ENCODE measurements at regions not wholly inside any gene's neighbourhood (a gene's known extent, or its start where the extent isn't known, plus 50 kb on each side); places are given as distances from the start of the nearest gene placed in this dataset.

- TF ChIP-seq CTCF (IDR thresholded peaks at IDR 0.05; ENCODE audit: insufficient read depth, low read length, poor library complexity, severe bottlenecking): no peak
- TF ChIP-seq EZH2phosphoT487 (conservative IDR thresholded peaks at IDR 0.05; ENCODE audit: low read length): no peak
Measured at GRCh38 chr13:65133094-65133493, 2097.0 kb downstream of the PCDH9 start.

Data from SU-DHL-6 (cell line).